Endothelial cell (in vitro differentiated cells): ENCODE measurements at regions not wholly inside any gene's neighbourhood (a gene's known extent, or its start where the extent isn't known, plus 50 kb on each side); places are given as distances from the start of the nearest gene placed in this dataset.

Experiments used
- DNase-seq: peaks from one replicate; pipeline ENCODE4 v3.0.0; 2021; ENCODE audit warnings: low spot score
- H3K27ac Mint-ChIP-seq: one replicate; pipeline ENCODE4 v1.8.0; 2021; ENCODE audit warnings: mixed read lengths, inconsistent platforms; ENCODE audit not compliant: unreplicated experiment
- H3K27me3 Mint-ChIP-seq: one replicate; pipeline ENCODE4 v1.8.0; 2021; ENCODE audit warnings: mild to moderate bottlenecking, moderate library complexity, mixed read lengths, inconsistent platforms; ENCODE audit not compliant: unreplicated experiment
- H3K36me3 Mint-ChIP-seq: one replicate; pipeline ENCODE4 v1.8.0; 2021; ENCODE audit warnings: mild to moderate bottlenecking, low read depth, mixed read lengths, inconsistent platforms; ENCODE audit not compliant: unreplicated experiment
- H3K4me1 Mint-ChIP-seq: one replicate; pipeline ENCODE4 v1.8.0; 2021; ENCODE audit warnings: mild to moderate bottlenecking, mixed read lengths, inconsistent platforms; ENCODE audit not compliant: unreplicated experiment
- H3K4me3 Mint-ChIP-seq: one replicate; pipeline ENCODE4 v1.8.0; 2021; ENCODE audit warnings: mild to moderate bottlenecking, mixed read lengths, inconsistent platforms; ENCODE audit not compliant: unreplicated experiment
- H3K9me3 Mint-ChIP-seq: one replicate; pipeline ENCODE4 v1.8.0; 2021; ENCODE audit warnings: mixed read lengths, inconsistent platforms; ENCODE audit not compliant: unreplicated experiment
- CTCF ChIP-seq: fragments of 200-600 bp; sonication (generic); IDR thresholded peaks from one replicate; pipeline ENCODE4 v1.5.0; 2021; ENCODE audit warnings: antibody characterized with exemption; ENCODE audit not compliant: unreplicated experiment

- Mint-ChIP-seq H3K4me3 (no peak overlapping the region), H3K27me3 (no peaks in the 10 kb centered on the region), H3K9me3 (peaks cover 3% of the 10 kb centered on the region), H3K4me1 (no peaks in the 10 kb centered on the region), H3K36me3 (no peaks in the 10 kb centered on the region), H3K27ac (no peak overlapping the region)
- no peak for DNase-seq
- no peak for TF ChIP-seq CTCF
Measured at GRCh38 chr18:56152551-56153310, 485.7 kb downstream of the TXNL1 start.

GRCh38 chr18:56148373-56148772, 490.0 kb downstream of the TXNL1 start:
- Mint-ChIP-seq H3K4me3 (no peak overlapping the region), H3K9me3 (no peaks in the 10 kb centered on the region), H3K27ac (no peak overlapping the region), H3K27me3 (no peaks in the 10 kb centered on the region), H3K4me1 (no peaks in the 10 kb centered on the region), H3K36me3 (no peaks in the 10 kb centered on the region)
- TF ChIP-seq CTCF, result no peak
- no peak for DNase-seq

- H3K27ac Mint-ChIP-seq, result no peak overlapping the region
- H3K27me3 Mint-ChIP-seq, result no peaks in the 10 kb centered on the region
- DNase-seq, result no peak
- H3K36me3 Mint-ChIP-seq, result no peaks in the 10 kb centered on the region
- no peaks in the 10 kb centered on the region for H3K4me1 Mint-ChIP-seq
- no peak for TF ChIP-seq CTCF
- no peaks in the 10 kb centered on the region for H3K9me3 Mint-ChIP-seq
- H3K4me3 Mint-ChIP-seq, result no peak overlapping the region
Measured at GRCh38 chr18:56146565-56146964, 491.8 kb downstream of the TXNL1 start.

GRCh38 chr18:56142001-56142400, 496.4 kb downstream of the TXNL1 start:
- Mint-ChIP-seq H3K4me3 (no peak overlapping the region), H3K36me3 (no peaks in the 10 kb centered on the region), H3K4me1 (no peaks in the 10 kb centered on the region), H3K9me3 (no peaks in the 10 kb centered on the region), H3K27ac (no peak overlapping the region), H3K27me3 (no peaks in the 10 kb centered on the region)
- DNase-seq, result no peak
- TF ChIP-seq CTCF, result no peak

- no peaks in the 10 kb centered on the region for H3K9me3 Mint-ChIP-seq
- no peaks in the 10 kb centered on the region for H3K4me1 Mint-ChIP-seq
- TF ChIP-seq CTCF, result no peak
- DNase-seq, result no peak
- H3K4me3 Mint-ChIP-seq, result no peak overlapping the region
- H3K27ac Mint-ChIP-seq, result no peak overlapping the region
- no peaks in the 10 kb centered on the region for H3K27me3 Mint-ChIP-seq
- H3K36me3 Mint-ChIP-seq, result no peaks in the 10 kb centered on the region
Measured at GRCh38 chr18:56139792-56140254, 498.6 kb downstream of the TXNL1 start.
